ENCODE measurements at regions not wholly inside any gene's neighbourhood (a gene's known extent, or its start where the extent isn't known, plus 50 kb on each side); places are given as distances from the start of the nearest gene placed in this dataset.

DNA sequence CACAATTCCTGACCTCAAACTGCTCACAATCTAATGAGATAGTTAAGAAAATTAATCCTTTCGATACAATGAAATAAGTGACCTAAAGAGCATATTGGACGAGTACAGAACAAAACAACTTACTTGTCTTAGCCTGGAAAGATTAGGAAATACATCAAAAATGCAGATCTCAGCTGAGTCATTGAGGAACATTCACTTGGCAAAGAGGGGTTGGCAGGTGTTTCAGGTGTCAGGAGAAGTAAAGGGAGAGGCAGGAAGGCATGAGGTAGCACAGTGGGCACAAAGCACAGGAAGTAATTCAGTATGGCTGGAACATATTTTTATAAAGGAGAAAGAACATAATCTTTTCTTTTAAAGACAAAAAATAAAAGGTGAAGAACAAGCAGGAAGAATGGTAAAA lies 628.8 kb upstream of the RGMB start:
- Histone ChIP-seq H3K27me3 (replicated peaks; ENCODE audit: control insufficient read depth, insufficient read depth, low read length) (no peaks in the 10 kb centered on the region), H3K4me1 (no peaks in the 10 kb centered on the region), H3K9me3 (no peaks in the 10 kb centered on the region), H3K36me3 (ENCODE audit: control insufficient read depth, insufficient read depth, low read length) (no peaks in the 10 kb centered on the region), H3K4me3 (ENCODE audit: low read depth, low read length) (no peak overlapping the region)
- ChIA-PET POLR2A (no interaction called here), CTCF (no interaction called here)
- BruUV-seq (replicated peaks) = no TSS peak
- intact Hi-C loops (cut with micrococcal nuclease; ENCODE audit: unreplicated experiment) = no loop called here
- H3K4me3 Mint-ChIP-seq (ENCODE audit: unreplicated experiment) = no peak overlapping the region
- no peaks in the 10 kb centered on the region for H3K9me3 Mint-ChIP-seq (ENCODE audit: unreplicated experiment)
- H3K27ac Mint-ChIP-seq (ENCODE audit: unreplicated experiment) = no peak overlapping the region
- H3K4me1 Mint-ChIP-seq (ENCODE audit: low read depth, unreplicated experiment) = no peaks in the 10 kb centered on the region
- H3K36me3 Mint-ChIP-seq (ENCODE audit: insufficient read depth, unreplicated experiment) = no peaks in the 10 kb centered on the region
- H3K27me3 Mint-ChIP-seq (ENCODE audit: insufficient read depth, unreplicated experiment) = no peaks in the 10 kb centered on the region
- DNase-seq = no peak
- no peak for TF ChIP-seq CTCF (IDR thresholded peaks at IDR 0.05; ENCODE audit: insufficient read depth in 1 of 2, low read depth in 1 of 2, low read length in 1 of 2, severe bottlenecking in 1 of 2, unreplicated experiment in 1 of 2)

DNA sequence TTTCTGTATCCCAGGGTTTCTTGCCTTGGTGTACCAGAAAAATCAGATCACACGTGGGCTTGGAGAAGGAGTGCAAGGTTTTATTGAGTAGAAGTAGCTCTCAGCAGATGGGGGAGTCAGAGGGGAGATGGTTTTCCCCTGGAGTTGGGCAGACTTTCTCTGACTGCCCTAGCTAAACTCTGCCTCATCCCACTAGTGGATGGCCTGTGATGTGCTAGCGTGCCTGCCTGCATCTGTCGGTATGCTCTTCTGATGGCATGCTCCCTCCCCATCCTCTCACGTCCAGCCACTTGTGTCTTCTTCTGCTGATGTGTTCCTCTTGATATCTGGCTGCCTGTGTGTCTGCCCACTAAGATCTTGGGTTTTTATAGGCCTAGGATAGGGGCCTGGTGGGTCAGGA lies 616.1 kb upstream of the RGMB start:
- Histone ChIP-seq H3K4me1 (no peaks in the 10 kb centered on the region), H3K36me3 (ENCODE audit: control insufficient read depth, insufficient read depth, low read length) (no peaks in the 10 kb centered on the region), H3K4me3 (ENCODE audit: low read depth, low read length) (no peak overlapping the region), H3K9me3 (no peaks in the 10 kb centered on the region), H3K27me3 (replicated peaks; ENCODE audit: control insufficient read depth, insufficient read depth, low read length) (no peaks in the 10 kb centered on the region)
- intact Hi-C loops (cut with micrococcal nuclease; ENCODE audit: unreplicated experiment) = no loop called here
- Mint-ChIP-seq H3K36me3 (ENCODE audit: insufficient read depth, unreplicated experiment) (no peaks in the 10 kb centered on the region), H3K4me3 (ENCODE audit: unreplicated experiment) (no peak overlapping the region), H3K4me1 (ENCODE audit: low read depth, unreplicated experiment) (no peaks in the 10 kb centered on the region), H3K27ac (ENCODE audit: unreplicated experiment) (no peak overlapping the region), H3K27me3 (ENCODE audit: insufficient read depth, unreplicated experiment) (no peaks in the 10 kb centered on the region), H3K9me3 (ENCODE audit: unreplicated experiment) (no peaks in the 10 kb centered on the region)
- BruUV-seq (replicated peaks) = no TSS peak
- POLR2A ChIA-PET = no interaction called here
- no peak for TF ChIP-seq CTCF (IDR thresholded peaks at IDR 0.05; ENCODE audit: insufficient read depth in 1 of 2, low read depth in 1 of 2, low read length in 1 of 2, severe bottlenecking in 1 of 2, unreplicated experiment in 1 of 2)
- no peak for DNase-seq
- CTCF ChIA-PET = no interaction called here

GRCh38 chr5:98158440-98158839 lies 615.0 kb upstream of the RGMB start:
- Histone ChIP-seq H3K27me3 (replicated peaks; ENCODE audit: control insufficient read depth, insufficient read depth, low read length) (no peaks in the 10 kb centered on the region), H3K4me3 (ENCODE audit: low read depth, low read length) (no peak overlapping the region), H3K36me3 (ENCODE audit: control insufficient read depth, insufficient read depth, low read length) (no peaks in the 10 kb centered on the region), H3K4me1 (no peaks in the 10 kb centered on the region), H3K9me3 (no peaks in the 10 kb centered on the region)
- BruUV-seq (replicated peaks) = no TSS peak
- ChIA-PET POLR2A (no interaction called here), CTCF (no interaction called here)
- Mint-ChIP-seq H3K27ac (ENCODE audit: unreplicated experiment) (no peak overlapping the region), H3K9me3 (ENCODE audit: unreplicated experiment) (no peaks in the 10 kb centered on the region), H3K36me3 (ENCODE audit: insufficient read depth, unreplicated experiment) (no peaks in the 10 kb centered on the region), H3K27me3 (ENCODE audit: insufficient read depth, unreplicated experiment) (no peaks in the 10 kb centered on the region), H3K4me1 (ENCODE audit: low read depth, unreplicated experiment) (no peaks in the 10 kb centered on the region), H3K4me3 (ENCODE audit: unreplicated experiment) (no peak overlapping the region)
- DNase-seq = no peak
- TF ChIP-seq CTCF (IDR thresholded peaks at IDR 0.05; ENCODE audit: insufficient read depth in 1 of 2, low read depth in 1 of 2, low read length in 1 of 2, severe bottlenecking in 1 of 2, unreplicated experiment in 1 of 2) = no peak
- intact Hi-C loops (cut with micrococcal nuclease; ENCODE audit: unreplicated experiment) = no loop called here
